ENCODE measurements at regions not wholly inside any gene's neighbourhood (a gene's known extent, or its start where the extent isn't known, plus 50 kb on each side); places are given as distances from the start of the nearest gene placed in this dataset.

- peaks cover 3% of the 10 kb centered on the region for H3K27me3 Mint-ChIP-seq (ENCODE audit: low read depth, poor library complexity)
- no peaks in the 10 kb centered on the region for H3K36me3 Mint-ChIP-seq (ENCODE audit: low read depth)
- DNase-seq: no peak
- H3K4me3 Mint-ChIP-seq: no peak overlapping the region
- no peak overlapping the region for H3K27ac Mint-ChIP-seq
- no peaks in the 10 kb centered on the region for H3K4me1 Mint-ChIP-seq
- no peaks in the 10 kb centered on the region for H3K9me3 Mint-ChIP-seq
- TF ChIP-seq CTCF (IDR thresholded peaks at IDR 0.05): no peak
Observed at GRCh38 chr12:91857813-91858542, 287.7 kb downstream of the BTG1 start.

GRCh38 chr12:91854725-91855124, 290.9 kb downstream of the BTG1 start:
- H3K4me1 Mint-ChIP-seq: no peaks in the 10 kb centered on the region
- no peak for DNase-seq
- H3K9me3 Mint-ChIP-seq: no peaks in the 10 kb centered on the region
- no peak overlapping the region for H3K4me3 Mint-ChIP-seq
- no peaks in the 10 kb centered on the region for H3K27me3 Mint-ChIP-seq (ENCODE audit: low read depth, poor library complexity)
- H3K27ac Mint-ChIP-seq: no peak overlapping the region
- no peaks in the 10 kb centered on the region for H3K36me3 Mint-ChIP-seq (ENCODE audit: low read depth)
- TF ChIP-seq CTCF (IDR thresholded peaks at IDR 0.05): no peak

GRCh38 chr12:91853350-91854127, 292.1 kb downstream of the BTG1 start:
- Mint-ChIP-seq H3K27ac (no peak overlapping the region), H3K27me3 (ENCODE audit: low read depth, poor library complexity) (no peaks in the 10 kb centered on the region), H3K36me3 (ENCODE audit: low read depth) (no peaks in the 10 kb centered on the region), H3K4me3 (no peak overlapping the region), H3K9me3 (no peaks in the 10 kb centered on the region), H3K4me1 (no peaks in the 10 kb centered on the region)
- DNase-seq: no peak
- TF ChIP-seq CTCF (IDR thresholded peaks at IDR 0.05): no peak

DNA sequence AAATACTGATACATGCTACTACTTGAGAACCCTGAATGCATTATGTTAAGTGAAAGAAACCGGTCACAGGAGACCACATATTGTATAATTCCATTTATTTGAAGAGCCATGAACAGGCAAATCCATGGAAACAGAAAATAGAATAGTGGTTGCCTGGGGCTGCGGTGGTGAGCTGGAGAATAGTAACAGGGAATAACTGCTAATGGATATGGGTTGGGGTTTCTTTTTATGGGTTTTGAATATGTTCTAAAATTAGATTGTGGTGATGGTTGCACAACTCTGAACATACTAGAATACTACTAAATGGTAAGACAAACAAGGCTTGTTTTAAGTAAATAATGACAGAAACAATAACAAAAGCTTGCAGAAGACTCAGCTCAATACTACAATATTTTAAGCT, 293.0 kb downstream of the BTG1 start:
- no peak overlapping the region for H3K4me3 Mint-ChIP-seq
- TF ChIP-seq CTCF (IDR thresholded peaks at IDR 0.05): no peak
- no peak overlapping the region for H3K27ac Mint-ChIP-seq
- H3K36me3 Mint-ChIP-seq (ENCODE audit: low read depth): no peaks in the 10 kb centered on the region
- H3K9me3 Mint-ChIP-seq: no peaks in the 10 kb centered on the region
- DNase-seq: no peak
- no peaks in the 10 kb centered on the region for H3K27me3 Mint-ChIP-seq (ENCODE audit: low read depth, poor library complexity)
- no peaks in the 10 kb centered on the region for H3K4me1 Mint-ChIP-seq

DNA sequence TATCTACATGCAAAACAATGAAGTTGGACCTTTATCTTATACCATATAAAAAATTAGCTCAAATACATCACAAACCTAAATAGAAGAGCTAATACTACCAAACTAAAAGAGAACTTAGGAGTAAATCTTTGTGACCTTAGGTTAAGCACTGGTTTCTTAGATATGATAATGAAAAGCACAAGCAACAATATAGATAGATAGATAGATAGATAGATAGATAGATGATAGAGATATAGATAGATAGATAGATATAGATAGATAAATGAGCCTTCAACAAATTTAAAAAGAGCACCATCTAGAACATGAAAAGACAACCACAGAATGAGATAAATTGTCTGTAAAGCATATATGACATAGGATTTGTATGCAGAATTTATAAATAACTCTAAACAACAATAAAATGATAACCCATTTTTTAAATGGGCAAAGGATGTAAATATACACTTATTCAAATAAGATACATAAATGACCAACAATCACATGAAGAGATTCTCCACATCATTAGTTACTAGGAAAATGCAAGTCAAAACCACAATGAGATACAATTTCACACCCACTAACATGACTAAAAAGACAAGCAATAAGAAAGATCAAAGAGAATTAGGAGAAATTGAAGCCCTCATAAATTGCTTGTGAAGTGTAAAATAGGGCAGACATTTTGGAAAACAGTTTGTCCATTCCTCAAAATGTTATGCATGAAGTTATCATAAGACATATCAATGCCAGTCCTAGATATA, 293.7 kb downstream of the BTG1 start:
- H3K27me3 Mint-ChIP-seq (ENCODE audit: low read depth, poor library complexity): no peaks in the 10 kb centered on the region
- TF ChIP-seq CTCF (IDR thresholded peaks at IDR 0.05): no peak
- H3K4me3 Mint-ChIP-seq: no peak overlapping the region
- H3K27ac Mint-ChIP-seq: no peak overlapping the region
- no peaks in the 10 kb centered on the region for H3K4me1 Mint-ChIP-seq
- DNase-seq: no peak
- no peaks in the 10 kb centered on the region for H3K36me3 Mint-ChIP-seq (ENCODE audit: low read depth)
- no peaks in the 10 kb centered on the region for H3K9me3 Mint-ChIP-seq

Data from nephron progenitor cell (in vitro differentiated cells).